ENCODE measurements at regions not wholly inside any gene's neighbourhood (a gene's known extent, or its start where the extent isn't known, plus 50 kb on each side); places are given as distances from the start of the nearest gene placed in this dataset.

DNA sequence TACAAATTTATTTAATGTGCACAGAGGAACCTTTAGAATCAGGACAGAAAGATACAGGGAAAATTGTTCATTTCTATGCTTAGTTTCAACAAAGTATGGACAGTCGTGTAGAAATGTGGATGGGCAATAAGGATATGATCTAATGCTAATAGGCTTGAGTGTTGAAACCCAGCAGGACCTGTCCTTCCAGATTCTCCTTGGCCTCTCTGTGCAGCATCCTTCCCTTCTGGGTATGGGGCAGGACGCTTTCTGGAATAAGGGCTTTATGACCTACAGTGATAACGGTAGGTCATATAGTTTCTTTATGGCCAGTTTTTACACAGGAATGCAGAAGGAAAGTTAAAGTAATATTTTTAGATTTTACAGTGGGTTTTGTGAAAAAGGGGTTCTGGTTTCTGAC, 698.1 kb downstream of the SI start:
- Mint-ChIP-seq H3K4me1 (no peaks in the 10 kb centered on the region), H3K27ac (no peak overlapping the region), H3K4me3 (no peak overlapping the region), H3K9me3 (no peaks in the 10 kb centered on the region), H3K27me3 (ENCODE audit: low read depth, poor library complexity) (peaks cover 4% of the 10 kb centered on the region), H3K36me3 (ENCODE audit: low read depth) (no peaks in the 10 kb centered on the region)
- TF ChIP-seq, protein P1, sequence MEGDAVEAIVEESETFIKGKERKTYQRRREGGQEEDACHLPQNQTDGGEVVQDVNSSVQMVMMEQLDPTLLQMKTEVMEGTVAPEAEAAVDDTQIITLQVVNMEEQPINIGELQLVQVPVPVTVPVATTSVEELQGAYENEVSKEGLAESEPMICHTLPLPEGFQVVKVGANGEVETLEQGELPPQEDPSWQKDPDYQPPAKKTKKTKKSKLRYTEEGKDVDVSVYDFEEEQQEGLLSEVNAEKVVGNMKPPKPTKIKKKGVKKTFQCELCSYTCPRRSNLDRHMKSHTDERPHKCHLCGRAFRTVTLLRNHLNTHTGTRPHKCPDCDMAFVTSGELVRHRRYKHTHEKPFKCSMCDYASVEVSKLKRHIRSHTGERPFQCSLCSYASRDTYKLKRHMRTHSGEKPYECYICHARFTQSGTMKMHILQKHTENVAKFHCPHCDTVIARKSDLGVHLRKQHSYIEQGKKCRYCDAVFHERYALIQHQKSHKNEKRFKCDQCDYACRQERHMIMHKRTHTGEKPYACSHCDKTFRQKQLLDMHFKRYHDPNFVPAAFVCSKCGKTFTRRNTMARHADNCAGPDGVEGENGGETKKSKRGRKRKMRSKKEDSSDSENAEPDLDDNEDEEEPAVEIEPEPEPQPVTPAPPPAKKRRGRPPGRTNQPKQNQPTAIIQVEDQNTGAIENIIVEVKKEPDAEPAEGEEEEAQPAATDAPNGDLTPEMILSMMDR (IDR thresholded peaks at IDR 0.05): no peak
- no peak for DNase-seq

- no peaks in the 10 kb centered on the region for H3K36me3 Mint-ChIP-seq (ENCODE audit: low read depth)
- H3K27ac Mint-ChIP-seq: no peak overlapping the region
- H3K9me3 Mint-ChIP-seq: no peaks in the 10 kb centered on the region
- no peak overlapping the region for H3K4me3 Mint-ChIP-seq
- H3K27me3 Mint-ChIP-seq (ENCODE audit: low read depth, poor library complexity): no peaks in the 10 kb centered on the region
- no peak for DNase-seq
- no peaks in the 10 kb centered on the region for H3K4me1 Mint-ChIP-seq
- TF ChIP-seq, protein P1 (IDR thresholded peaks at IDR 0.05): no peak
Measured at GRCh38 chr3:164377466-164377865, 700.8 kb downstream of the SI start.

- Mint-ChIP-seq H3K36me3 (ENCODE audit: low read depth) (no peaks in the 10 kb centered on the region), H3K27ac (no peak overlapping the region), H3K27me3 (ENCODE audit: low read depth, poor library complexity) (no peaks in the 10 kb centered on the region), H3K4me3 (no peak overlapping the region), H3K4me1 (no peaks in the 10 kb centered on the region), H3K9me3 (no peaks in the 10 kb centered on the region)
- no peak for DNase-seq
- TF ChIP-seq, protein P1 (IDR thresholded peaks at IDR 0.05): no peak
Measured at GRCh38 chr3:164375995-164376394, 702.3 kb downstream of the SI start.

- Mint-ChIP-seq H3K27ac (no peak overlapping the region), H3K4me3 (no peak overlapping the region), H3K9me3 (no peaks in the 10 kb centered on the region), H3K27me3 (ENCODE audit: low read depth, poor library complexity) (no peaks in the 10 kb centered on the region), H3K36me3 (ENCODE audit: low read depth) (no peaks in the 10 kb centered on the region), H3K4me1 (no peaks in the 10 kb centered on the region)
- TF ChIP-seq, protein P1 (IDR thresholded peaks at IDR 0.05): no peak
- DNase-seq: no peak
Measured at GRCh38 chr3:164375538-164375937, 702.8 kb downstream of the SI start.

DNA sequence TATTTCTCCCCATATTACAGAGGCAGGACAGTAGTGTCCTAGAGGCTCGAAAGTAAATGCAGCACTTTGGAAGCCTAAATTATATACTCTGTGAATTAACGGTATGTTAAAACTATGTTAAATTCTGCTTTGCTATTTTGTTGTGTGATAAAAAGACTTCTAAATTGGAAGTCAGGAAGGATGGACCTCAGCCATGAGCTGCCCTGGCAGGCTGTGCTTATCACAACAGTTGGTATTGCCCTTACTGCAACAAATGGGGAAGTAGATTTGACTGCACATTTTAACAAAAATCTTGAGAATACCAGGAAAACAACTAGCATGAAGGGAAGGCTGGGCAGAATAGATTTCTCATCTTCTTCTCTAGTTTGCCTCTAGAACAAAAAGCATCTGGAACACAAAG, 706.6 kb downstream of the SI start:
- no peaks in the 10 kb centered on the region for H3K4me1 Mint-ChIP-seq
- H3K4me3 Mint-ChIP-seq: no peak overlapping the region
- no peaks in the 10 kb centered on the region for H3K36me3 Mint-ChIP-seq (ENCODE audit: low read depth)
- no peaks in the 10 kb centered on the region for H3K9me3 Mint-ChIP-seq
- no peak overlapping the region for H3K27ac Mint-ChIP-seq
- no peaks in the 10 kb centered on the region for H3K27me3 Mint-ChIP-seq (ENCODE audit: low read depth, poor library complexity)
- TF ChIP-seq, protein P1 (IDR thresholded peaks at IDR 0.05): no peak
- DNase-seq: no peak

GRCh38 chr3:164370970-164371369, 707.3 kb downstream of the SI start:
- H3K27ac Mint-ChIP-seq: no peak overlapping the region
- H3K9me3 Mint-ChIP-seq: no peaks in the 10 kb centered on the region
- TF ChIP-seq, protein P1 (IDR thresholded peaks at IDR 0.05): no peak
- no peaks in the 10 kb centered on the region for H3K27me3 Mint-ChIP-seq (ENCODE audit: low read depth, poor library complexity)
- no peaks in the 10 kb centered on the region for H3K4me1 Mint-ChIP-seq
- no peaks in the 10 kb centered on the region for H3K36me3 Mint-ChIP-seq (ENCODE audit: low read depth)
- no peak for DNase-seq
- no peak overlapping the region for H3K4me3 Mint-ChIP-seq

Data from nephron progenitor cell (in vitro differentiated cells).